DMS53 (cell line): ENCODE measurements at regions not wholly inside any gene's neighbourhood (a gene's known extent, or its start where the extent isn't known, plus 50 kb on each side); places are given as distances from the start of the nearest gene placed in this dataset.
"Not testable (repeated sequence)": the region's sequence is repeated elsewhere in the genome, so short reads cannot be mapped to it uniquely, and the experiment has no call there.

ENCODE experiments used
- DNase-seq: peaks from one replicate; lab custom pipeline; 2025; lab: John Stamatoyannopoulos, UW

DNA sequence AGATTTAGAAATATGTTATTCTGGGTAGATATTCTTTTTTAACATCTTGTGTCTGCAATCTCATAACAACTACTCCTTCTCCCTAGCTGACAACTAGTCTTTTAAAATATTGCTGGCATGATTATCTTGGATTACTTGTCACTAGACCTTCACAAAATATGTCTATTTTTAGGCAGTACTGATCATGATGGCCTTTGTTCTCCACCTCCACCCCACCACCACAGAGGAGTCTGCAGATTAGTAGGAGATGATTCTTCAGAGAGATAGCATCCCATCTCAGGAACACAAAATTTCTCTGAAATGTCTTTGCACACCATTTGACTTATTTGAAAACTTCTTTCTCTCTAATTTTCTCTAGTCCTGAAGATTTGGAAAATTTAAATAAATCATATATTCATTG is 338.1 kb upstream of the SPHKAP start:
- no peak for DNase-seq

DNA sequence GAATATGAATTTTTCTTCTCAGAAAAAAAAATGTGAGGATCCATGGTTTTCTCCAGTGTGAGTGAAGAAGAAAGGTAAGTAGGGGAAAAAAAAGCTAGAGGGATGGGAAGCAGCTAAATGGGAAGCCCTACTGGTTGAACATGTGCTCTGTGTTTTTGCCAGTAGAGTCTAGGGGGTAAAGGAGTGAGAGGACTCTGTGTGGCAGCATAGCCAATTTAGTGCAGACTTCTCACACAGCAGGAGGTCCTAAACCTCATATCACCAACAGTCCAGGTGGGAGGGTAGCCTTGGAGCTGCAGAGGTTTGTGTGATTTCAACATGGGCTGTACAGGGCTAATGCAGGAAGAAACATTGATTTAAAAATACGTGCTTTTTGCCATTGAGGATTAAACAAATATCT is 334.5 kb upstream of the SPHKAP start:
- no peak for DNase-seq

DNA sequence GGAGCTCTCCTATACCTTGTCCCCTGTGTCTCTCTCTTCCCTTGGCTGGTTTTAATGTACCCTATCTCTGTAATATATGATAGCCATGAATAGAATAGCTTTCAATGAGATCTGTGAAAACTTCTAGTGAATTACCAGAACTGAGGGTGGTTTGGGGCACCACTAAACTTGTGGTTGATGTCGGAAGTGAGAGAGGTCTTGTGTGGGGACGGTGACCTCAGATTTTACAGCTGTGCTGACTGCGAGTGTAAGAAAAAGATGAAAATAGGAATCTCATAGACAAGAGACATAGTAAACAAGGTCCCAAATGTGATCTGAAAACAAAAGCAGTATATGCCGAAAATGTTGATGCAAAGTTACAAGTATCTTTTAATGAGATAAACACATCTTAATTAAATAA is 332.0 kb upstream of the SPHKAP start:
- DNase-seq = not testable (repeated sequence)

DNA sequence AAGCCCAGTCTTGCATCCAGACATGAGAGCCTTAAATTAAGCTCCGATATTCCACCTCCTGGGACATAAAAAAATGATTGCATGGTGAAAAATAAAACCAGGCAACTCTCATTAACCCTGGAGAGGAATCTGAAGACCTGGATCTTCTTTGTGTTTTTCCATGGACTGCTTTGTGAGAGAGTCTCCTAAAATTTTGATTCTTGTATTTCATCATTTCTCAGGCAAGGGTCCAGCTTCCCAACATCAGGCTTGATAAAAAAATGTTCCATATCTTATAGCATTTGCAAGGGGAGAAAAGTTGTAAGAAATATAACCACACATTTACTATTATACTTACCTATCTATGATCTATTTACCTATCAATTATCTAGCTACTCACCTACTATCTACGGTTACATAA is 327.5 kb upstream of the SPHKAP start:
- no peak for DNase-seq

DNA sequence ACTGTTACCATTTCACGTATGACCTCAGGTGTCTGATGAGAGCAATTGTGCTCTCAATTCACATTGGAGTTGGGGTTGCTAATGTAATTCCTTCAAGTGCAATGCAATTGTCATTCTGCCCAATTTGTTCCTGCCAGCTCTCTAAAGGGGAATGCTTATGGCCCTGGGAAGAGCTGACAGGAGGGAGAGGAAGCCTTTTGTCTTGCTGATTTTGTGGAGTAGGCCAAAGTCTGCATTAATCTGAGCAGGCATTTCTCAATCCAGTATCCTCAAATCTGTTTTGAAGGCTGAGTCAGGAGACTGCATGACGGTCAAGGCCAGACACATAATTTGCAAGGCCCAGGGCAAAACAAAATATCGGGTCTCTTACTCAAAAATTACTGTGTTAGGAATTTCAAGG is 326.4 kb upstream of the SPHKAP start:
- no peak for DNase-seq

DNA sequence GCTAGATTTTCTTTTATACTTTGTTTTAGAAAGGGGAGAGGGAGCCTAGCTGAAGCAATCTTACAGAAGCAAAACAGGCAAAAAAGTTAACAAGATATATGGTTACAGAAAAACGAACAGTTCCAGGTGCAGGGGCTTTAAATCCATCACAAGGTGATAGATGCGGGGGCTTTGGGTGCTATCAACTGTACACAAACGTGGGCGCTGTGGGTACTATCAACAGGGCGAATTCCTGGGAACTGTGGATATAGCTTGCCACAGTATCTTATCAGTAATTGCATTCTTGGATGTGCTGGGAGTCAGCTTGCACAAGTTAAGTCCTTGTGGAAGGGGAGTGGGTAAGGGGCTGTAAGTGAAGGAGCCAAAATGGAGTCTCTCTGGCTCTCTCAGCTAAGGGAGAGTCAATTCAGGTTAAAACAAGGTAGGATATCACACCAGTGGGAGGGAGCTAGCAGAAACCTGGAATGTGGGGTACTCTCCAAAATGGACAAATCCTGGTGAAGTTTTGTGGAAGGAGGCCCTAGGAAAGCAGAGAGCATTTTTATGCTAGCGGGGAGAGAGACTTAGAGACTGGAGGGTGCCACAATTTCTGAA is 325.8 kb upstream of the SPHKAP start:
- no peak for DNase-seq

DNA sequence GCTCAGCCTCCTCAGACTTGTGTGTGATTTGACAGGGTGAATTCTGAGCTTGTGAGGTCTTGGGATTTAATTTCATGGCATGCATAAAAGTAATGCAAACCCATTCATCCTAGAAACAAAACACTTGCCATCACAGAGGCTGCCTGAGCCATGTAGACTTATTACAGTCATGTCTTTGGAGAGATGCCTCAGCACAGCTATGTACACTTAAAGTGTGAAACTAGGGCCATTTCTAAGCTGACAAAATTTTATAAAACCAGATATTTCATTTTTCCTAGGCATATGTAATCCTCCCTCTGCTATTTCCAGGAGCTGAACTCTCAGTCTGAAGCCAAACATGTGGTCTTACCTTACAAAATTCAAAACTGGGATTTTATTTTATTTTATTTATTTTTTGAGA is 322.2 kb upstream of the SPHKAP start:
- no peak for DNase-seq

DNA sequence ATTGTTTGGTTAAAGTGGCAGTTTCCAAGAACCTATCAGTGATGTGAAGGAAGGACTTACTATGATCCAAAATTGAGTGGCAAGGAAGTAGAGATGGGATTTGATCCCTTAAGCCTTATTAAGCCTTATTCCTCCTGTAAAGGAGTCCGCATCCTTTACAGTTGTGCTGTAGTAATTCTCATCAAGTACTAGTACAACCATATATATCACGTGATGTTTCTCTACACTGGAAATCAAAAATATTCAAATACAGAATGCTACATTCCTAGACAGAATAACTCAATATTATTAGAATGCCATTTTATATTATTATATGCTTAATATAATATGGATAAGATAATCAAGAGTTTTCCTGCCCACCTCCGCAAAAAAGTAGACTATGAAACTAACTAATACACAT is 312.4 kb upstream of the SPHKAP start:
- no peak for DNase-seq

DNA sequence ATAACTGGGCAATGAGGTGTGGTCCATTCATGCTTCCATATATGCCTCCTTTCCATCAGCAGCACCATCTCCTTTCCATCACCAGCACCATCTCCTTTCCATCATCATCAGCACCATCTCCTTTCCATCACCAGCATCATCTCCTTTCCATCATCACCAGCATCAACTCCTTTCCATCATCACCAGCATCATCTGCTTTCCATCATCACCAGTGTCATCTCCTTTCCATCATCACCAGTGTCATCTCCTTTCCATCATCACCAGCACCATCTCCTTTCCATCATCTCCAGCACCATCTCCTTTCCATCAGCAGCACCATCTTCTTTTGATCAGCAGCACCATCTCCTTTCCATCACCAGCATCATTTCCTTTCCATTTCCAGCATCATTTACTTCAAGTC is 297.5 kb upstream of the SPHKAP start:
- no peak for DNase-seq

DNA sequence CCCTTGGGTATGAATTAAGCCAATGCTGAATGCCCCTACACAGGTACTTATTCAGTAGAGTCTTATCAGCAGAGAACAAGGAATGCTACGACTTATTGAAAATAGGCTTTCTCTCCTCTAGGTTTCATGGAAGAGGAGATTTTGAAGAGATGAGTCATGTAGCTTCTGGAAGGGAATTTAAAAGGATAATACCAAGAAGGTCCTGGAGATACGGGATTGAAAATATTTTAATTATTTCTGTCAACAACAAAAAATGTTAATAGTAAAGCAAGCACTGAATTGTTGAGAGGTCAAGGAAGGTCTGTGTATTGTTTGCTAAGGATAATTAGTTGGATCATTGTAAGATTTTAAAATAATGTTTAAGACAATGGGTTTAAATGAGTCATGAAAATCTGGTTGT is 293.0 kb upstream of the SPHKAP start:
- no peak for DNase-seq

DNA sequence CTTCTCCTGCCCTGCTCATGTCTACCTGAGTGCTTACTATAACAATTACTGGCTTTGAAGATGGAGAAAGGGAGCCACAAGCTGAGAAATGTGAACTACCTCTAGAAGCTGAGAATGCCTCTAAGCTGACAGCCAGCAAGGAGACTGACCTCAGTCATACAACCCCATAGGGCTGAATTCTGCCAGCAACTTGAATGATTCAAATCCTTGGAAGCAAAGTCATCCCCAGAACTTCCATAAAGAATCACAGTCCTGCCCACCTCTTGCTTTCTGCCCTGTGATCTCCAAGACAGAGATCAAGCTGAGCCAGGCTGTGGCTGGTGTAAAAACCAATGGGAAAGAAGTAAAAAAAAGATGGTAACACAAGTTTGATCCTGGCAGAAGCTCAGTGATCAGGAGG is 288.2 kb upstream of the SPHKAP start:
- no peak for DNase-seq

DNA sequence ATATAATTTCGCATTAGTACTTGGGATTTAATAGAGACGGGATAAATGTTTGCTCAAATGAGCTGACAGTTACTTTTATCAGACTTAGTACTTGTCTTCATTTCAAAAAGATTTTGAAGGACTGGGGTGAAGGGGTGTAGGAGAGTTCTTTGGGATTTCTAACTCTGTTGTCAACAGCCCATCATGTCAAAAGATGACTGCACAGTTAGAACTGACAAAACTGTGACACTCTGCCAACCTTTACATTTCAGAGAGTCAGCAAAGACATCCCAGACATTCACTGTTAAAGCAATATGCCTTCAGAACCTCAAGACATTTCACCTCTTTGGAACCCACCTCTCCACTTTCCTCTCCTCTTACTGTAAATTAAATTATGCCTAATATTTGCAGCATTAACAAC is 285.4 kb upstream of the SPHKAP start:
- DNase-seq = no peak

DNA sequence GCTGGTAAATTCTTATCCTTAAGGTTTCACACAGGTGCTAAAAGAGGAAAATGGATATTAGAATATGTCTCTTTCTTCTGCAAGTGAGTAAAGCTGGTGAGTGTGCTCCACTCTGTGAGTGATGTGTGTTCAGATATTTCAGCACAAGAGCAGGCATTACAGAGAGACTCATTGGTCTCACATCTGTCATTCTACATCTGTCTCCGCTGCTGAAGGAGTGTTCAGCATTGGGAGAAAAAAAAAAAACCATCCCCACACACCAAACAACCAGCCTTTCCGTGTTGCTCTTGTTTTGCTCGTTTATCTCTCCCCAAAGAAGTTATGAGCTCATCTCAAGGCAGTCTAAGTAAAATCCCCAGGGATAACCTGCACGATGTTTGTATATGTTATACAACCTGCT is 283.9 kb upstream of the SPHKAP start:
- no peak for DNase-seq

DNA sequence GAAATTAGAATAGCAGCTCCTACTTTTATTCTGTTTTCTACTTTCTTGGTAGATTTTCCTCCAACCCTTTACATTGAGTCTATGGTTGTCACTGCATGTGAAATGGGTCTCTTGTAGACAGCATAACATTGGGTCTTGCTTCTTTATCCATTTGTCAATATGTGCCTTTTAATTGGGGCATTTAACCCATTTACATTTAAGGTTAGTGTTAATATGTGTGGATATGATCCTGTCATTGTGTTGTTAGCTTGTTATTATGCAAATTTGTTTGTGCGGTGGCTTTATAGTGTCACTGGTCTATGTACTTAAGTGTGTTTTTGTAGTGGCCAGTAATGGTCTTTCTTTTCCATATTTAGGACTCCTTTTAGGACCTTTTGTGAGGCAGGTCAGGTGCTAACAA is 276.9 kb upstream of the SPHKAP start:
- DNase-seq = no peak

DNA sequence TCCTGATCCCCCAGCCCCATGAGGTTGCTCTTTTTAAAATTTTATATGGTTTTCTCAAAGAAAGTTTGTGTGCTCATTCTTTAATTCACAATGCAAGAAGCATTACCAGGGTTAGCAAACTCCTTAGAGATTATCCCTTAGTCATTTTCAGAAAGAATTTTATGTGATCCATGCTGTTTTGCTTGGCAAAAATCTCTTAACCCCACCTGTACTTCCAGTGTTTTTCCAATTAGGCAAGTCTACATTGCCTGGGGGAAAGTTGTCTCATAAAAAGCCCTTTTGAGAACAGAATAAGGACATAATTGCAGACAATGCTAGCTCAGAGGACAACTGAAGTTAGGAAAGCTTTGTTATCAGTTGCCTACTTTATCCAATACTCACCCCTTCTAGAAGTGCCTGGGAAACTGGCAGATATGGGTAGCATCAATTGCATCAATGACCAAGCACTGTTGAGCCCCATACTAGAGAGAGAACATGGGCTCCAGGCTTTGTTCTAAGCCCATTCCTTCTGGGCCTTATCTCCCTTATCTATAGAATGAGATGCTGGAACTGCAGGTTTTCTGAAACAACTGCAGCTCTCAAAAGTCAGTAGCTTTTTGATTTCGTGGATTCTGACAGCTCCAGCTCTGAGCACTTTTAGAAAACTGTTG is 265.9 kb upstream of the SPHKAP start:
- no peak for DNase-seq

DNA sequence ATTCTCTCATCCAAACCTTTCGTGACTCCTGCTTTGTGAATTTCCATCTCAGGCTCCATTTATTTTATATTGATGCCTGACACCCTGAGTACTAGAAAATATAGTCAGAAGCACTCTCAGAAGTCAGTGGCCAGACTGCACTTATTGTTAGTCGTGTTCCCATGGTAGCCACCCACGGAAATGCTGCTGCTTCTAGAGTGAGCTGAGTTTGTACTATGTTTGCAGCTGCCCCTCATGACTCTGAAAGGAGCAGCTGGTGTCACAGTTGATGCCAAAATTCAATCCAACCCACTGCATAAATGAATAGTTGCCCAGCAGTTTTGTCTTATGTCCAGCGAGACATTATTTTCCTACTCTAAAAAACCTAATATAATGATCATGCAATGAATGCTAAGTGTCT is 265.2 kb upstream of the SPHKAP start:
- peak; percentile 56 for DNase-seq

DNA sequence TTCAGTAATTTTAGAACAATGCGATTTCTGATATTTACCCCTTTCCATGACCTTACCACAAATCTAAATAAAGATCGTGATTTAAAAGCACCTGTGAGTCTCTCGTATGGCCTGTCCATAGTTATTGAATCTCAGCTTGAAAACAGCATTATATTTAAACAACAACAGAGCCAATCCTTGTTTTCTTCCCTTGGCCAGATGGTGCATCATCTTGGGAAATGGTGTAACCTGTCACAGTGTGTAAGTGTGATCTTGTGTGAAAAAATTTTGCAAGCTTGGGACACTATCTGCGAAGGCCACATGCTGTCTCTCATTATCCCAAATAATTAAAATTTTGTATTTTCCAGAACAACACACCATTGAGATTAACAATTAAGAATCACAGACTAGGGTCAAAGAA is 262.7 kb upstream of the SPHKAP start:
- no peak for DNase-seq

DNA sequence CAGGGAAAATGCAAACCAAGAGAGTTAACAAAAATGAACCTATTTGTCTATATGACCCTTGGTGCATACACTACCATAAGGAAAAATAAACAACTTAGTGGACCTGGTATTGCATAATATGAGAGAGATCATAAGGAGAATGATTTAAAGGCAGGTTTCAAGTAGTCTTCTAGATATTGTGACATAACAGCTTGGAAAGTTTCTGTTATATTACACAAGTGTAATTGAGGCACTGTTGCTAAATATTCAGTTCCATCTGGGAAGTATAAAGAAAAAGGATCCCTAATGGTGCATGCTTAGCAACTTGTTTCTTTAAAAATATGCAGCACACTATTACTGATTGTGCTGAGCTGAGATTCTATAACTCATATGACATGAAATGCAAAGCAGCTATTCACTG is 252.2 kb upstream of the SPHKAP start:
- DNase-seq = no peak

DNA sequence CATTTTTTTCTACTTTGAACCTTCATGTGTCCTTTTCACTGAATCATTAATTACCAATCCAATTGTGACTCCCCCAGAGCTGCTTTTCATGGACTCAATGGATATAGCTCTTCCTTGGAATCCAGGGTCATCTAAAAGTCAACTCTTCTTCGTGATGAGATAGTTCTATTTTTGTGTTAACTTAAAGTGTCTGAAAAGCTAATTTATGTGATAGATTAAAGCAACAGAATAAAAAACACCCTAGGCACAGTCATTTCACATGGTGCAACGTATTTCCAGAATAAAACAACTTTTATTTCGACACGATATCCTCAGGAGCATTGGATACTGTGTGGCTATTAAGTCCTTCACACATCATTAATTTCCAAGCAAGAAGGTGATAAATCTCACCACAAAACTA is 250.6 kb upstream of the SPHKAP start:
- DNase-seq = no peak

DNA sequence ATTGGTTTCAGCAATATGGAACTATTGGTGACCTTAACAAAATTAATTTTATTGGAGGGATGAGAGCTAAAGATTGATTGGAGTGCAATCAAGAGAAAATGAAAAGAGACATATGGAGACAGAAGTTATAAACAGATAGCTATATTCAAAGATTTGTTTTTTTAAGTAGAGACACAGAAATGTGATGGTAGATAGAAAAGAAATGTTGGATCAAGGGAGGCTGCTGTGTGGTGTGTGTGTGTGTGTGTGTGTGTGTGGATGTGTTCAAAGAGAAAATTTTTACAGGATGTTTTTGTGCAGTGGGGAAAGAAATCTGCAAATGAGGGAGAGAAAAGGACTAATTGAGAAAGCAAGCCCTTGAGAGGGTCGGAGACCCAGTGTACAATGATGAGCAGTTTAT is 249.5 kb upstream of the SPHKAP start:
- DNase-seq = no peak

DNA sequence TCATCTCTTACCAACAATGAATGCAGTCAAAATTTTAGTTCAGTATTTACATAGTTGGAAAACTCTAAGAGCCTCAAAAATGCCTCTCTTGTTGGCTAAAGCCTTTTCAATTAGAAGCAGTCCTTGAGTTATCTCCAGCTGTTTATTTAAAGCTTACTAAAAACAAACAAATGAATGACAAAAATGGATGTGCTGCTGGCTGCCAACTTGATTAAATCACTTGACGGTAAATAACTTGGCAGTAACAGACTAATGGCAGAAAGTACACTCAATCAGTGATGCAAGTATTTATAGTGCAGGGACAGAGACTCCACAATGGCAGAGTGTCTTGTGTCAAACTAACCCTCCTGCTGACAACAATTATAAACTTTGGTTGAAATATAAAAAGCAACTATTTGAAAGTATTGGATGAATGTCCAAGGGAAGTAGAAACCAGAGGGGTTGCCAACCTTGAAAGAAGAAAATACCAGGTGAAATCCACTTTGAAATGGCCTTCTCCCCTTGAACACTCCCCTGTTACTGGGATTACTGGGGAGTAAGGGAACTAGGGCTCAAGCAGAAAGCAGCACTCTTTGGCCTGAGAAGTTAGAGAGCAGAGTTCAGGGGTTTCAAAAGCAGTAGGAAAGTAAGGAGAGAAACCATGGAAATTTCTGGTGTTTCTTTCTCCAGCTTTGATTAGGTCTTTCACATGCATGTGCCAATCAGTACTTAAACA is 245.2 kb upstream of the SPHKAP start:
- no peak for DNase-seq

DNA sequence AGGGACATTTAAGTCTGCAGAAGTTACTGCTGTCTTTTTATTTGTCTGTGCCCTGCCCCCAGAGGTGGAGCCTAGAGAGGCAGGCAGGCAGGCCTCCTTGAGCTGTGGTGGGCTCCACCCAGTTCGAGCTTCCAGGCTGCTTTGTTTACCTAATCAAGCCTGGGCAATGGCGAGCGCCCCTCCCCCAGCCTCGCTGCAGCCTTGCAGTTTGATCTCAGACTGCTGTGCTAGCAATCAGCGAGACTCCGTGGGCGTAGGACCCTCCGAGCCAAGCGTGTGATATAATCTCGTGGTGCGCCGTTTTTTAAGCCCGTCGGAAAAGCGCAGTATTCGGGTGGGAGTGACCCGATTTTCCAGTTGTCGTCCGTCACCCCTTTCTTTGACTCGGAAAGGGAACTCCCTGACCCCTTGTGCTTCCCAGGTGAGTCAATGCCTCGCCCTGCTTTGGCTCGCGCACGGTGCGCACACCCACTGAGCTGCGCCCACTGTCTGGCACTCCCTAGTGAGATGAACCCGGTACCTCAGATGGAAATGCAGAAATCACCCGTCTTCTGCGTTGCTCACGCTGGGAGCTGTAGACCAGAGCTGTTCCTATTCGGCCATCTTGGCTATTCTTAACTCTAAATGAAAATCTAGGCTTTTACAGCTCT is 244.0 kb upstream of the SPHKAP start:
- peak; percentile 9 for DNase-seq

DNA sequence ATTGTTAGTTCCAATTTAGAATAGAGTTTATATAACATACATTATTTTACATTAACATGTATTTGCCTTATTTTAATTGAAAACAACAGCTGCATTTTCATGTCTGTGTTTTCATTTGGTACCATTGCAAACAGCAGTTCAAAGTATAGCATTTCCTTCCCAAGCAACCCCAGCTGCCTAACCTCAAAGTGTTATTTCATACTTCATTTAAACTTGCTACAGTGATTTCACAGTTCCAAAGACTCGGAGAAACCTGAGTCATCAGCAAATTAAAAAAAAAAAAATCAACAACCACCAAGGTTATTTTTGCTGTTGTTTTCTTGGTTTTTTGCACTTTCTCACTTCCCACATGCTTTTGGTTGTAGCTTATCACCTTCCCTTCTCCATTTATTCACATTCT is 236.5 kb upstream of the SPHKAP start:
- DNase-seq = no peak
